Bronchial epithelial cell (primary cell): ENCODE measurements at regions not wholly inside any gene's neighbourhood (a gene's known extent, or its start where the extent isn't known, plus 50 kb on each side); places are given as distances from the start of the nearest gene placed in this dataset.

ENCODE experiments used
- DNase-seq: peaks from one replicate; pipeline ENCODE4 v3.0.0-alpha.2; 2010; ENCODE audit warnings: low read depth
- FAIRE-seq: peaks from 2 replicates; lab custom pipeline; 2011; peaks lifted over from hg19 to GRCh38; lab: Jason Lieb, UNC
- H3K27me3 ChIP-seq: 2 replicates; pipeline ENCODE4 v1.5.1; 2011; ENCODE audit warnings: low read length; ENCODE audit not compliant: control insufficient read depth, insufficient read depth
- H3K36me3 ChIP-seq: 2 replicates; pipeline ENCODE4 v1.5.1; 2011; ENCODE audit warnings: low read length; ENCODE audit not compliant: control insufficient read depth, insufficient read depth
- H3K4me3 ChIP-seq: 2 replicates; pipeline ENCODE4 v1.5.1; 2011; ENCODE audit warnings: mild to moderate bottlenecking, low read depth, low read length, control low read depth
- CTCF ChIP-seq: IDR thresholded peaks from 2 replicates; pipeline ENCODE4 v1.5.1; 2011; ENCODE audit warnings: mild to moderate bottlenecking, moderate library complexity, low read length, control low read depth, inconsistent platforms; ENCODE audit not compliant: insufficient read depth, severe bottlenecking

GRCh38 chr3:66665021-66665695 lies 164.3 kb upstream of the LRIG1 start:
- Histone ChIP-seq H3K27me3 (no peaks in the 10 kb centered on the region), H3K4me3 (no peak overlapping the region), H3K36me3 (no peaks in the 10 kb centered on the region)
- DNase-seq (no peak), FAIRE-seq (no peak)
- no peak for TF ChIP-seq CTCF

- FAIRE-seq, result no peak
- TF ChIP-seq CTCF, result no peak
- H3K36me3 ChIP-seq, result no peaks in the 10 kb centered on the region
- no peak overlapping the region for H3K4me3 ChIP-seq
- no peak for DNase-seq
- no peaks in the 10 kb centered on the region for H3K27me3 ChIP-seq
Measured at GRCh38 chr3:66666362-66666761, 165.5 kb upstream of the LRIG1 start.

GRCh38 chr3:66667263-66667662 lies 166.4 kb upstream of the LRIG1 start:
- FAIRE-seq (no peak), DNase-seq (no peak)
- Histone ChIP-seq H3K36me3 (no peaks in the 10 kb centered on the region), H3K27me3 (no peaks in the 10 kb centered on the region), H3K4me3 (no peak overlapping the region)
- no peak for TF ChIP-seq CTCF

GRCh38 chr3:66671291-66671690 lies 170.5 kb upstream of the LRIG1 start:
- Histone ChIP-seq H3K4me3 (no peak overlapping the region), H3K36me3 (no peaks in the 10 kb centered on the region), H3K27me3 (no peaks in the 10 kb centered on the region)
- FAIRE-seq, result no peak
- DNase-seq, result no peak
- no peak for TF ChIP-seq CTCF

GRCh38 chr3:66672830-66673229 lies 172.0 kb upstream of the LRIG1 start:
- DNase-seq, result no peak
- Histone ChIP-seq H3K27me3 (no peaks in the 10 kb centered on the region), H3K4me3 (no peak overlapping the region), H3K36me3 (no peaks in the 10 kb centered on the region)
- TF ChIP-seq CTCF, result no peak
- no peak for FAIRE-seq

GRCh38 chr3:66673293-66673692 lies 172.5 kb upstream of the LRIG1 start:
- no peaks in the 10 kb centered on the region for H3K36me3 ChIP-seq
- no peak overlapping the region for H3K4me3 ChIP-seq
- FAIRE-seq (no peak), DNase-seq (no peak)
- no peak for TF ChIP-seq CTCF
- no peaks in the 10 kb centered on the region for H3K27me3 ChIP-seq
